ENCODE measurements at regions not wholly inside any gene's neighbourhood (a gene's known extent, or its start where the extent isn't known, plus 50 kb on each side); places are given as distances from the start of the nearest gene placed in this dataset.

- Histone ChIP-seq H2AFZ (ENCODE audit: control insufficient read depth, low read depth, low read length) (no peak overlapping the region), H3K9me3 (replicated peaks; ENCODE audit: control insufficient read depth, insufficient read depth, low read length) (no peaks in the 10 kb centered on the region), H3K79me2 (ENCODE audit: control insufficient read depth, insufficient read depth, low read length) (no peaks in the 10 kb centered on the region), H3K27ac (ENCODE audit: control insufficient read depth, insufficient read depth) (no peak overlapping the region), H3K4me1 (ENCODE audit: control insufficient read depth, insufficient read depth, low read length) (no peaks in the 10 kb centered on the region), H3K4me2 (ENCODE audit: control insufficient read depth, insufficient read depth) (no peak overlapping the region), H3K4me3 (no peak overlapping the region), H3K9ac (ENCODE audit: control insufficient read depth, insufficient read depth, low read length) (no peak overlapping the region), H3K27me3 (replicated peaks in 1 of 2; ENCODE audit: control insufficient read depth in 2 of 2, insufficient read depth in 2 of 2, low read length in 1 of 2) (no peaks in the 10 kb centered on the region), H4K20me1 (ENCODE audit: control insufficient read depth, insufficient read depth) (no peaks in the 10 kb centered on the region), H3K36me3 (ENCODE audit: control insufficient read depth in 2 of 2, insufficient read depth in 2 of 2, low read length in 1 of 2) (no peaks in the 10 kb centered on the region)
- ATAC-seq: no peak
- POLR2A ChIA-PET: no interaction called here
- no peak for TF ChIP-seq RB1 (IDR thresholded peaks at IDR 0.05; ENCODE audit: borderline replicate concordance)
- no peak for TF ChIP-seq WRNIP1 (IDR thresholded peaks at IDR 0.05; ENCODE audit: borderline replicate concordance, low read depth, low read length)
- TF ChIP-seq TCF7 (IDR thresholded peaks at IDR 0.05; ENCODE audit: borderline replicate concordance): no peak
- TF ChIP-seq HDAC6 (IDR thresholded peaks at IDR 0.05; ENCODE audit: unreplicated experiment): no peak
- TF ChIP-seq BRCA1 (IDR thresholded peaks at IDR 0.05; ENCODE audit: low read depth, low read length): no peak
- TF ChIP-seq POLR2AphosphoS5 (IDR thresholded peaks at IDR 0.05; ENCODE audit: low read length): no peak
- TF ChIP-seq NFYB (IDR thresholded peaks at IDR 0.05; ENCODE audit: insufficient read depth, low read depth, low read length): no peak
- TF ChIP-seq PAX5 (IDR thresholded peaks at IDR 0.05; ENCODE audit: borderline replicate concordance, low read depth, low read length): no peak
- TF ChIP-seq MEF2B (IDR thresholded peaks at IDR 0.05; ENCODE audit: partially characterized antibody, poor library complexity, severe bottlenecking): no peak
- TF ChIP-seq ZNF592 (IDR thresholded peaks at IDR 0.05): no peak
- no peak for TF ChIP-seq SUZ12 (IDR thresholded peaks at IDR 0.05; ENCODE audit: unreplicated experiment)
- TF ChIP-seq BACH1 (IDR thresholded peaks at IDR 0.05; ENCODE audit: borderline replicate concordance): no peak
- TF ChIP-seq HDGF (IDR thresholded peaks at IDR 0.05): no peak
- no peak for TF ChIP-seq TARDBP (IDR thresholded peaks at IDR 0.05; ENCODE audit: borderline replicate concordance)
- no peak for TF ChIP-seq HDAC2 (IDR thresholded peaks at IDR 0.05)
- TF ChIP-seq, protein P1, sequence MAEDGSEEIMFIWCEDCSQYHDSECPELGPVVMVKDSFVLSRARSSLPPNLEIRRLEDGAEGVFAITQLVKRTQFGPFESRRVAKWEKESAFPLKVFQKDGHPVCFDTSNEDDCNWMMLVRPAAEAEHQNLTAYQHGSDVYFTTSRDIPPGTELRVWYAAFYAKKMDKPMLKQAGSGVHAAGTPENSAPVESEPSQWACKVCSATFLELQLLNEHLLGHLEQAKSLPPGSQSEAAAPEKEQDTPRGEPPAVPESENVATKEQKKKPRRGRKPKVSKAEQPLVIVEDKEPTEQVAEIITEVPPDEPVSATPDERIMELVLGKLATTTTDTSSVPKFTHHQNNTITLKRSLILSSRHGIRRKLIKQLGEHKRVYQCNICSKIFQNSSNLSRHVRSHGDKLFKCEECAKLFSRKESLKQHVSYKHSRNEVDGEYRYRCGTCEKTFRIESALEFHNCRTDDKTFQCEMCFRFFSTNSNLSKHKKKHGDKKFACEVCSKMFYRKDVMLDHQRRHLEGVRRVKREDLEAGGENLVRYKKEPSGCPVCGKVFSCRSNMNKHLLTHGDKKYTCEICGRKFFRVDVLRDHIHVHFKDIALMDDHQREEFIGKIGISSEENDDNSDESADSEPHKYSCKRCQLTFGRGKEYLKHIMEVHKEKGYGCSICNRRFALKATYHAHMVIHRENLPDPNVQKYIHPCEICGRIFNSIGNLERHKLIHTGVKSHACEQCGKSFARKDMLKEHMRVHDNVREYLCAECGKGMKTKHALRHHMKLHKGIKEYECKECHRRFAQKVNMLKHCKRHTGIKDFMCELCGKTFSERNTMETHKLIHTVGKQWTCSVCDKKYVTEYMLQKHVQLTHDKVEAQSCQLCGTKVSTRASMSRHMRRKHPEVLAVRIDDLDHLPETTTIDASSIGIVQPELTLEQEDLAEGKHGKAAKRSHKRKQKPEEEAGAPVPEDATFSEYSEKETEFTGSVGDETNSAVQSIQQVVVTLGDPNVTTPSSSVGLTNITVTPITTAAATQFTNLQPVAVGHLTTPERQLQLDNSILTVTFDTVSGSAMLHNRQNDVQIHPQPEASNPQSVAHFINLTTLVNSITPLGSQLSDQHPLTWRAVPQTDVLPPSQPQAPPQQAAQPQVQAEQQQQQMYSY (CRISPR knock-in tag; IDR thresholded peaks at IDR 0.05): no peak
- TF ChIP-seq TCF3 (IDR thresholded peaks at IDR 0.05; ENCODE audit: borderline replicate concordance, insufficient read depth, low read depth, low read length): no peak
- intact Hi-C loops (cut with micrococcal nuclease; ENCODE audit: unreplicated experiment) (no loop called here), in situ Hi-C loops (cut with MboI) (no loop called here)
- no peak for DNase-seq (ENCODE audit: low read depth, low spot score)
- CTCF ChIA-PET: no interaction called here
- SMC1A ChIA-PET (ENCODE audit: uncharacterized antibody, unreplicated experiment): no interaction called here
- no peak for FAIRE-seq
- 0% methylated on average over 1 of the region's 1 CpG for WGBS (ENCODE audit: insufficient coverage, insufficient replicate concordance, low lambda C conversion rate, missing lambda C conversion rate)
- no TSS peak for BruUV-seq (replicated peaks)
- RAD21 ChIA-PET (ENCODE audit: unreplicated experiment): no interaction called here
Observed at GRCh38 chrX:68978655-68979054, 149.8 kb downstream of the EFNB1 start.

Data from GM12878 (cell line).